ENCODE measurements at regions not wholly inside any gene's neighbourhood (a gene's known extent, or its start where the extent isn't known, plus 50 kb on each side); places are given as distances from the start of the nearest gene placed in this dataset.
A peak's percentile ranks its signal among the peaks of the same experiment; 100 is the strongest.

GRCh38 chr6:14263881-14264424, 146.4 kb downstream of the CD83 start:
- ATAC-seq = no peak
- in situ Hi-C loops (cut with MboI) = no loop called here

GRCh38 chr6:14265049-14266021, 147.8 kb downstream of the CD83 start:
- intact Hi-C loops (cut with micrococcal nuclease; ENCODE audit: unreplicated experiment) = no loop called here
- CTCF ChIA-PET = no interaction called here
- H3K4me2 ChIP-seq (ENCODE audit: control insufficient read depth, insufficient read depth) = no peak overlapping the region

More at GRCh38 chr6:14263881-14264424, 146.4 kb downstream of the CD83 start:
- ChIA-PET SMC1A (ENCODE audit: uncharacterized antibody, unreplicated experiment) (no interaction called here), POLR2A (no interaction called here), CTCF (no interaction called here), RAD21 (ENCODE audit: unreplicated experiment) (no interaction called here)
- DNase-seq (ENCODE audit: low read depth, low spot score) = no peak
- 79% methylated on average over 1 of the region's 1 CpG for WGBS (ENCODE audit: insufficient coverage, insufficient replicate concordance, low lambda C conversion rate, missing lambda C conversion rate)
- FAIRE-seq = no peak
- H3K27me3 ChIP-seq (replicated peaks in 1 of 2; ENCODE audit: control insufficient read depth in 2 of 2, insufficient read depth in 2 of 2, low read length in 1 of 2) = no peaks in the 10 kb centered on the region
- H3K79me2 ChIP-seq (ENCODE audit: control insufficient read depth, insufficient read depth, low read length) = no peaks in the 10 kb centered on the region
- no peak overlapping the region for H3K27ac ChIP-seq (ENCODE audit: control insufficient read depth, insufficient read depth)
- no peaks in the 10 kb centered on the region for H3K4me1 ChIP-seq (ENCODE audit: control insufficient read depth, insufficient read depth, low read length)
- no peak overlapping the region for H3K4me2 ChIP-seq (ENCODE audit: control insufficient read depth, insufficient read depth)
- H3K36me3 ChIP-seq (ENCODE audit: control insufficient read depth in 2 of 2, insufficient read depth in 2 of 2, low read length in 1 of 2) = no peaks in the 10 kb centered on the region
- 0 out of 2 replicates have a peak, but pooled peaks have one; percentile 38 for TF ChIP-seq ZNF217 (IDR thresholded peaks at IDR 0.05)
- TF ChIP-seq STAT3 (IDR thresholded peaks at IDR 0.05; ENCODE audit: low read depth, low read length) = no peak
- BruUV-seq (replicated peaks) = no TSS peak
- H2AFZ ChIP-seq (ENCODE audit: control insufficient read depth, low read depth, low read length) = no peak overlapping the region
- H4K20me1 ChIP-seq (ENCODE audit: control insufficient read depth, insufficient read depth) = no peaks in the 10 kb centered on the region
- H3K9me3 ChIP-seq (replicated peaks; ENCODE audit: control insufficient read depth, insufficient read depth, low read length) = peaks cover 2% of the 10 kb centered on the region; the same call in 2 of the 3 replicates
- H3K4me3 ChIP-seq = no peak overlapping the region
- H3K9ac ChIP-seq (ENCODE audit: control insufficient read depth, insufficient read depth, low read length) = no peak overlapping the region
- intact Hi-C loops (cut with micrococcal nuclease; ENCODE audit: unreplicated experiment) = no loop called here

More at GRCh38 chr6:14265049-14266021, 147.8 kb downstream of the CD83 start:
- H3K4me3 ChIP-seq = no peak overlapping the region
- H3K79me2 ChIP-seq (ENCODE audit: control insufficient read depth, insufficient read depth, low read length) = no peaks in the 10 kb centered on the region
- ChIA-PET RAD21 (ENCODE audit: unreplicated experiment) (interaction anchor here (0.6 kb wide), 1 partner anchor 11 kb away, joined by 3 read pairs; no protein-coding TSS in a partner anchor), POLR2A (no interaction called here), SMC1A (ENCODE audit: uncharacterized antibody, unreplicated experiment) (interaction anchor here (1.0 to 1.5 kb wide), 2 partner anchors 10 to 199 kb away, joined by 3 read pairs; no protein-coding TSS in a partner anchor)
- no peak overlapping the region for H2AFZ ChIP-seq (ENCODE audit: control insufficient read depth, low read depth, low read length)
- 65% methylated on average over 5 of the region's 5 CpGs for WGBS (ENCODE audit: insufficient coverage, insufficient replicate concordance, low lambda C conversion rate, missing lambda C conversion rate)
- H3K27me3 ChIP-seq (replicated peaks in 1 of 2; ENCODE audit: control insufficient read depth in 2 of 2, insufficient read depth in 2 of 2, low read length in 1 of 2) = no peaks in the 10 kb centered on the region
- in situ Hi-C loops (cut with MboI) = no loop called here
- no peaks in the 10 kb centered on the region for H3K36me3 ChIP-seq (ENCODE audit: control insufficient read depth in 2 of 2, insufficient read depth in 2 of 2, low read length in 1 of 2)
- H3K4me1 ChIP-seq (ENCODE audit: control insufficient read depth, insufficient read depth, low read length) = no peaks in the 10 kb centered on the region
- peaks cover 2% of the 10 kb centered on the region; the same call in 2 of the 3 replicates for H3K9me3 ChIP-seq (replicated peaks; ENCODE audit: control insufficient read depth, insufficient read depth, low read length)
- no peak overlapping the region for H3K27ac ChIP-seq (ENCODE audit: control insufficient read depth, insufficient read depth)
- TF ChIP-seq FOS (IDR thresholded peaks at IDR 0.05; ENCODE audit: borderline replicate concordance, extremely low read depth, insufficient read length) = no peak
- TF ChIP-seq CHD1 (IDR thresholded peaks at IDR 0.05; ENCODE audit: low read depth, low read length) = no peak
- no peak for TF ChIP-seq ZNF24 (IDR thresholded peaks at IDR 0.05)
- no peak for TF ChIP-seq SMAD1 (IDR thresholded peaks at IDR 0.05; ENCODE audit: low read depth, partially characterized antibody)
- no peak for TF ChIP-seq POLR2A (IDR thresholded peaks at IDR 0.05; ENCODE audit: low read depth, low read length)
- TF ChIP-seq MXI1 (IDR thresholded peaks at IDR 0.05; ENCODE audit: low read depth, low read length) = no peak
- no peak for TF ChIP-seq USF2 (IDR thresholded peaks at IDR 0.05; ENCODE audit: borderline replicate concordance, low read depth, low read length)
- no peak for TF ChIP-seq GATAD2B (conservative IDR thresholded peaks at IDR 0.05; ENCODE audit: low read depth)
- no peak for TF ChIP-seq ATF3 (IDR thresholded peaks at IDR 0.05; ENCODE audit: borderline replicate concordance, extremely low read depth, low read depth, low read length)
- ATAC-seq (no peak), DNase-seq (ENCODE audit: low read depth, low spot score) (no peak), FAIRE-seq (no peak)
- H3K9ac ChIP-seq (ENCODE audit: control insufficient read depth, insufficient read depth, low read length) = no peak overlapping the region
- H4K20me1 ChIP-seq (ENCODE audit: control insufficient read depth, insufficient read depth) = no peaks in the 10 kb centered on the region
- no TSS peak for BruUV-seq (replicated peaks)

Data from GM12878 (cell line).